ENCODE measurements at regions not wholly inside any gene's neighbourhood (a gene's known extent, or its start where the extent isn't known, plus 50 kb on each side); places are given as distances from the start of the nearest gene placed in this dataset.

GRCh38 chr2:65598264-65598663, 165.9 kb upstream of the SPRED2 start:
- TF ChIP-seq CTCF (IDR thresholded peaks at IDR 0.05) = no peak
- no peak for TF ChIP-seq EZH2 (IDR thresholded peaks at IDR 0.05; ENCODE audit: borderline replicate concordance, insufficient read depth, low read depth, low read length, poor library complexity, severe bottlenecking)
- no peak overlapping the region for H2AFZ ChIP-seq (ENCODE audit: insufficient read depth, low read depth, low read length, poor library complexity, severe bottlenecking)
- peaks cover 18% of the 10 kb centered on the region for H3K4me1 Mint-ChIP-seq
- DNase-seq (no peak), ATAC-seq (ENCODE audit: low read depth) (no peak)
- no peak overlapping the region for H3K9ac ChIP-seq (ENCODE audit: low read length)
- intact Hi-C loops (cut with micrococcal nuclease) = no loop called here
- no peak overlapping the region for H3K27ac ChIP-seq (ENCODE audit: low read length in 2 of 2)
- H3K27me3 Mint-ChIP-seq = no peaks in the 10 kb centered on the region
- no peaks in the 10 kb centered on the region for H3K79me2 ChIP-seq (ENCODE audit: control insufficient read depth, insufficient read depth, low read length)
- peaks cover 6 to 8% of the 10 kb centered on the region in 2 donors for H3K4me1 ChIP-seq (ENCODE audit: control insufficient read depth in 2 of 2, insufficient read depth in 2 of 2, low read length in 2 of 2)
- H3K27me3 ChIP-seq (replicated peaks in 1 of 4; ENCODE audit: control extremely low read depth in 1 of 4, control insufficient read depth in 3 of 4, insufficient read depth in 4 of 4, low read length in 3 of 4) = no peaks in the 10 kb centered on the region
- ChIA-PET CTCF (no interaction called here), POLR2A (no interaction called here)
- H3K4me3 ChIP-seq (ENCODE audit: control extremely low read depth in 1 of 5, extremely low read depth in 1 of 5, insufficient read depth in 1 of 5, low read depth in 2 of 5, low read length in 4 of 5) = no peak overlapping the region
- no peaks in the 10 kb centered on the region for H3K36me3 ChIP-seq (replicated peaks in 1 of 2; ENCODE audit: control extremely low read depth in 1 of 2, control insufficient read depth in 1 of 2, extremely low read depth in 1 of 2, insufficient read depth in 2 of 2, low read length in 1 of 2)
- no peak overlapping the region for H3K4me2 ChIP-seq (replicated peaks; ENCODE audit: low read depth, low read length, poor library complexity, severe bottlenecking)
- H3K9me3 ChIP-seq (ENCODE audit: control extremely low read depth in 1 of 3, control insufficient read depth in 2 of 3, insufficient read depth in 1 of 3, low read length in 2 of 3) = peaks cover 0 to 7% (median 5%) of the 10 kb centered on the region in 3 donors
- no peak overlapping the region for H3K4me3 Mint-ChIP-seq
- no peak overlapping the region for H3K27ac Mint-ChIP-seq
- no CpG with 5 or more reads among the region's 4 CpGs for WGBS (ENCODE audit: insufficient coverage)
- no peaks in the 10 kb centered on the region for H3K9me3 Mint-ChIP-seq (ENCODE audit: insufficient read depth)
- no peaks in the 10 kb centered on the region for H4K20me1 ChIP-seq (ENCODE audit: control insufficient read depth, insufficient read depth, low read length, poor library complexity, severe bottlenecking)

- H4K20me1 ChIP-seq (ENCODE audit: control insufficient read depth, insufficient read depth, low read length, poor library complexity, severe bottlenecking) = no peaks in the 10 kb centered on the region
- no peaks in the 10 kb centered on the region for H3K36me3 ChIP-seq (replicated peaks in 1 of 2; ENCODE audit: control extremely low read depth in 1 of 2, control insufficient read depth in 1 of 2, extremely low read depth in 1 of 2, insufficient read depth in 2 of 2, low read length in 1 of 2)
- POLR2A ChIA-PET = no interaction called here
- no peak overlapping the region for H3K4me3 ChIP-seq (ENCODE audit: control extremely low read depth in 1 of 5, extremely low read depth in 1 of 5, insufficient read depth in 1 of 5, low read depth in 2 of 5, low read length in 4 of 5)
- no peak overlapping the region for H3K9ac ChIP-seq (ENCODE audit: low read length)
- H3K27me3 ChIP-seq (replicated peaks in 1 of 4; ENCODE audit: control extremely low read depth in 1 of 4, control insufficient read depth in 3 of 4, insufficient read depth in 4 of 4, low read length in 3 of 4) = no peaks in the 10 kb centered on the region
- Mint-ChIP-seq H3K4me1 (peaks cover 2% of the 10 kb centered on the region), H3K4me3 (no peak overlapping the region), H3K9me3 (ENCODE audit: insufficient read depth) (no peaks in the 10 kb centered on the region), H3K27ac (no peak overlapping the region), H3K27me3 (no peaks in the 10 kb centered on the region)
- DNase-seq = no peak
- CTCF ChIA-PET = no interaction called here
- TF ChIP-seq CTCF (IDR thresholded peaks at IDR 0.05) = no peak
- no peak for TF ChIP-seq EZH2 (IDR thresholded peaks at IDR 0.05; ENCODE audit: borderline replicate concordance, insufficient read depth, low read depth, low read length, poor library complexity, severe bottlenecking)
- intact Hi-C loops (cut with micrococcal nuclease) = no loop called here
- no peak overlapping the region for H2AFZ ChIP-seq (ENCODE audit: insufficient read depth, low read depth, low read length, poor library complexity, severe bottlenecking)
- no peaks in the 10 kb centered on the region for H3K4me1 ChIP-seq (ENCODE audit: control insufficient read depth in 2 of 2, insufficient read depth in 2 of 2, low read length in 2 of 2)
- peaks cover 0 to 7% (median 5%) of the 10 kb centered on the region in 3 donors for H3K9me3 ChIP-seq (ENCODE audit: control extremely low read depth in 1 of 3, control insufficient read depth in 2 of 3, insufficient read depth in 1 of 3, low read length in 2 of 3)
- no peaks in the 10 kb centered on the region for H3K79me2 ChIP-seq (ENCODE audit: control insufficient read depth, insufficient read depth, low read length)
- no peak overlapping the region for H3K4me2 ChIP-seq (replicated peaks; ENCODE audit: low read depth, low read length, poor library complexity, severe bottlenecking)
- H3K27ac ChIP-seq (ENCODE audit: low read length in 2 of 2) = no peak overlapping the region
- ATAC-seq (ENCODE audit: low read depth) = no peak
These were observed 163.2 kb upstream of the SPRED2 start for GRCh38 chr2:65595630-65596029.

Measured in B cell (primary cell).